Neutrophil (primary cell): ENCODE measurements at regions not wholly inside any gene's neighbourhood (a gene's known extent, or its start where the extent isn't known, plus 50 kb on each side); places are given as distances from the start of the nearest gene placed in this dataset.

Experiments used
- H3K27ac ChIP-seq: fragments of 200-600 bp; sonication (generic); 2 replicates; pipeline ENCODE4 v1.5.1; 2016; ENCODE audit warnings: mild to moderate bottlenecking, moderate library complexity
- H3K27me3 ChIP-seq: fragments of 200-600 bp; sonication (generic); 2 replicates; pipeline ENCODE4 v1.6.0; 2016; ENCODE audit warnings: mild to moderate bottlenecking
- H3K36me3 ChIP-seq: fragments of 200-600 bp; sonication (generic); 2 replicates; pipeline ENCODE4 v1.5.1; 2017
- H3K4me1 ChIP-seq, 2 experiments: fragments of 200-600 bp in 1 of 2; sonication (generic) in 1 of 2; 1 replicate in 1 of 2; 2 replicates in 1 of 2; pipeline versions ENCODE4 v1.5.1 to v1.6.1; 2013 to 2016; ENCODE audit warnings: low read depth in 1 of 2, low read length in 1 of 2, mild to moderate bottlenecking in 1 of 2, moderate library complexity in 1 of 2; ENCODE audit not compliant: control insufficient read depth in 1 of 2, insufficient read depth in 1 of 2
- H3K4me3 ChIP-seq, 2 experiments: fragments of 200-600 bp in 1 of 2; sonication (generic) in 1 of 2; 1 replicate in 1 of 2; 2 replicates in 1 of 2; pipeline ENCODE4 v1.5.1; 2013 to 2016; ENCODE audit warnings: low read depth in 1 of 2, low read length in 1 of 2, mild to moderate bottlenecking in 1 of 2, moderate library complexity in 1 of 2
- H3K9me3 ChIP-seq: fragments of 200-600 bp; sonication (generic); 2 replicates; pipeline ENCODE4 v1.5.1; 2016
- CTCF ChIP-seq: fragments of 200-600 bp; sonication (generic); IDR thresholded peaks from 2 replicates; pipeline ENCODE4 v1.5.1; 2016; ENCODE audit warnings: antibody characterized with exemption

- TF ChIP-seq CTCF: no peak
- H3K4me1 ChIP-seq: no peaks in the 10 kb centered on the region
- peaks cover 12% of the 10 kb centered on the region for H3K27me3 ChIP-seq
Measured at GRCh38 chr12:94750864-94751263, 100.5 kb upstream of the TMCC3 start.

DNA sequence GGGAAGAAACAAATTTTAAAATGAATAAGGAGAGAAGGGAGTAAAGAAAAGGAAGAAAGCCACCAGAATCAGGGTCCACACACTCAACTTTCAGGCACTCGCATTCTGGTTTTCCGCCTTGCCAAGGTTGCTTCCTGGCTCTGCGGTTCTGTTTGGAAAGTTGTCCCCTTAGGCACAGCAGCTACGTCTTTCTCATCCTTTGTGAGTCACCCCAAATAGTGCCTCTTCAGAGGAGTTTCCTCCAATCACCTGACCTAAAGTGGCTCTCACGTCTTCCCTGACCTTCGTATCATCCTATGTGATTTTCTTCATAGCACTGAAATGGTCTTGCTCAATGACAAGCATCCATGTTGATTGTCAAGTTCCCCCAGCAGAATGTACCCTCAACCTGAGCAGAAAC is 99.5 kb upstream of the TMCC3 start:
- H3K4me3 ChIP-seq: no peak overlapping the region
- H3K4me1 ChIP-seq: no peaks in the 10 kb centered on the region
- H3K27me3 ChIP-seq: peaks cover 21% of the 10 kb centered on the region
- no peaks in the 10 kb centered on the region for H3K36me3 ChIP-seq
- H3K27ac ChIP-seq: no peak overlapping the region
- H3K9me3 ChIP-seq: no peaks in the 10 kb centered on the region
- no peak for TF ChIP-seq CTCF

More at GRCh38 chr12:94750864-94751263, 100.5 kb upstream of the TMCC3 start:
- H3K9me3 ChIP-seq: no peaks in the 10 kb centered on the region
- H3K36me3 ChIP-seq: no peaks in the 10 kb centered on the region
- no peak overlapping the region for H3K4me3 ChIP-seq
- H3K27ac ChIP-seq: no peak overlapping the region

DNA sequence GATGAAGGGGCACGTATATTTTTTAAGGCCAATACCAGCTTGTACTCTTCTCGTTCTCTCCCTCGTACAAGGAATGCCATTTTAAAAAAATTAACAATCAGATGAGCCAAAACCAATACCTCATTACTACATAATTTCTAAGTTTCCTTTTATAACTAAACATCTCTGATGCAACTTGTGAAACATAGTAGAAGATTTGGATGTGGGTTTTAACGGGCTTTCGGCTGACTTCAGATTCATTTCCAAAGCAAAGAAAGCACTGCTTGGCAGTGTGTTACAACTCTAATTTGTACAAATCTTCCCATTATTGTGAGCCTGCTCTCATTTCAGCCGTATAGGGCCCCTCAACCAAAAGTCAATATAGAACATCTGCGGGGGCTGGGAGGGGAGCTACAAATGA is 99.1 kb upstream of the TMCC3 start:
- no peaks in the 10 kb centered on the region for H3K4me1 ChIP-seq
- no peaks in the 10 kb centered on the region for H3K36me3 ChIP-seq
- no peak overlapping the region for H3K27ac ChIP-seq
- peaks cover 25% of the 10 kb centered on the region for H3K27me3 ChIP-seq
- no peak overlapping the region for H3K4me3 ChIP-seq
- no peak for TF ChIP-seq CTCF
- no peaks in the 10 kb centered on the region for H3K9me3 ChIP-seq

- no peaks in the 10 kb centered on the region for H3K36me3 ChIP-seq
- H3K27me3 ChIP-seq: peaks cover 30% of the 10 kb centered on the region
- no peak for TF ChIP-seq CTCF
- no peaks in the 10 kb centered on the region for H3K4me1 ChIP-seq
- no peak overlapping the region for H3K27ac ChIP-seq
- H3K9me3 ChIP-seq: no peaks in the 10 kb centered on the region
- no peak overlapping the region for H3K4me3 ChIP-seq
Measured at GRCh38 chr12:94748726-94749421, 98.5 kb upstream of the TMCC3 start.

- Histone ChIP-seq H3K36me3 (no peaks in the 10 kb centered on the region), H3K4me1 (no peaks in the 10 kb centered on the region), H3K27ac (no peak overlapping the region), H3K27me3 (peaks cover 30% of the 10 kb centered on the region), H3K9me3 (no peaks in the 10 kb centered on the region), H3K4me3 (no peak overlapping the region)
- TF ChIP-seq CTCF: no peak
Measured at GRCh38 chr12:94745562-94745961, 95.2 kb upstream of the TMCC3 start.

DNA sequence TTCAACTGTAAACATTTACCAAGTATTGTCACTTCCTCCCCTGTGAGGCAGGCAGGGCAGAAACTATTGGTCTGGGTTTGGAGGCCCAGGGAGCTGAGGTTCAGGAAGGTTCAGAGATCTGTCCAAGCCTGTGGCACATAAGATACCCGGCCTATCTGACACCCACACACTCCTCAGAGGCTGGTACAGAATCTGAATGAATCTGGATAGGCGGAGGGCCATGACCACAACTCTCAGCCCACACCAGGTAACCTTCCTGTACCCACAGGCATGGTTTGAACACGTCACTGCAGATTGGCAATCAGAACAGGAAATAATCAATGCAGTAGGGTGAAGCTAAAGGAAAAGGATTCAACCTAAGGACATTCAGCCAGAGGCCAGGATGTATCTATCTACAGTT is 92.8 kb upstream of the TMCC3 start:
- Histone ChIP-seq H3K9me3 (no peaks in the 10 kb centered on the region), H3K4me3 (no peak overlapping the region), H3K27ac (no peak overlapping the region), H3K36me3 (no peaks in the 10 kb centered on the region), H3K27me3 (peaks cover 30% of the 10 kb centered on the region), H3K4me1 (no peaks in the 10 kb centered on the region)
- no peak for TF ChIP-seq CTCF
